Right lobe of liver (tissue), 4 donors: ENCODE measurements at regions not wholly inside any gene's neighbourhood (a gene's known extent, or its start where the extent isn't known, plus 50 kb on each side); places are given as distances from the start of the nearest gene placed in this dataset.

Experiments
- CTCF ChIP-seq, 4 donors: fragments of 200-600 bp in 3 of 4; fragments of 450-650 bp in 1 of 4; IDR thresholded peaks; one replicate each; pipeline versions ENCODE4 v1.5.1 to v1.8.0; 2016 to 2022; ENCODE audit warnings: antibody characterized with exemption in 4 of 4, mild to moderate bottlenecking in 2 of 4
- POLR2A ChIP-seq: fragments of 450-650 bp; IDR thresholded peaks from one replicate; pipeline ENCODE4 v1.6.1; 2017; ENCODE audit warnings: antibody characterized with exemption, mild to moderate bottlenecking
- donor health status: DM: no; HTN: no; CAD: no.
- donor health status: DM: no; HTN: no; CAD: no.
- donor health status: DM: no; HTN: yes; CAD: no.

GRCh38 chr12:58032156-58032555, 90.8 kb downstream of the ATP23 start:
- TF ChIP-seq CTCF (IDR thresholded peaks at IDR 0.05) (no peak), POLR2A (no peak)
